ENCODE measurements at regions not wholly inside any gene's neighbourhood (a gene's known extent, or its start where the extent isn't known, plus 50 kb on each side); places are given as distances from the start of the nearest gene placed in this dataset.
"Not testable (repeated sequence)": the region's sequence is repeated elsewhere in the genome, so short reads cannot be mapped to it uniquely, and the experiment has no call there.

GRCh38 chr20:30574337-30574736, 683.1 kb upstream of the DEFB115 start:
- ATAC-seq; intact Hi-C loops (cut with DNase I); DNase-seq (ENCODE audit: low spot score): not testable (repeated sequence)

- ATAC-seq; DNase-seq (ENCODE audit: low spot score); intact Hi-C loops (cut with DNase I): not testable (repeated sequence)
These were observed 678.4 kb upstream of the DEFB115 start for GRCh38 chr20:30579069-30579468.

- intact Hi-C loops (cut with DNase I); DNase-seq (ENCODE audit: low spot score): not testable (repeated sequence)
- ATAC-seq: peak; percentile 99
These were observed 677.5 kb upstream of the DEFB115 start for GRCh38 chr20:30579824-30580438.

GRCh38 chr20:30581839-30582238, 675.6 kb upstream of the DEFB115 start:
- DNase-seq (ENCODE audit: low spot score); ATAC-seq; intact Hi-C loops (cut with DNase I): not testable (repeated sequence)

GRCh38 chr20:30584403-30584802, 673.1 kb upstream of the DEFB115 start:
- intact Hi-C loops (cut with DNase I); ATAC-seq; DNase-seq (ENCODE audit: low spot score): not testable (repeated sequence)

- DNase-seq (ENCODE audit: low spot score); intact Hi-C loops (cut with DNase I): not testable (repeated sequence)
- peak; percentile 95 for ATAC-seq
These were observed 672.1 kb upstream of the DEFB115 start for GRCh38 chr20:30585244-30585796.

- ATAC-seq; intact Hi-C loops (cut with DNase I); DNase-seq (ENCODE audit: low spot score): not testable (repeated sequence)
These were observed 671.3 kb upstream of the DEFB115 start for GRCh38 chr20:30586178-30586577.

GRCh38 chr20:30593572-30593971, 663.9 kb upstream of the DEFB115 start:
- intact Hi-C loops (cut with DNase I): no loop called here
- DNase-seq (ENCODE audit: low spot score) (no peak), ATAC-seq (no peak)

GRCh38 chr20:30594112-30594511, 663.4 kb upstream of the DEFB115 start:
- intact Hi-C loops (cut with DNase I): no loop called here
- ATAC-seq: no peak
- DNase-seq (ENCODE audit: low spot score): no peak

GRCh38 chr20:30595698-30596097, 661.8 kb upstream of the DEFB115 start:
- ATAC-seq: no peak
- intact Hi-C loops (cut with DNase I): no loop called here
- no peak for DNase-seq (ENCODE audit: low spot score)

- intact Hi-C loops (cut with DNase I); DNase-seq (ENCODE audit: low spot score): not testable (repeated sequence)
- ATAC-seq: peak; percentile 13
These were observed 660.0 kb upstream of the DEFB115 start for GRCh38 chr20:30597429-30597828.

- DNase-seq (ENCODE audit: low spot score) (no peak), ATAC-seq (peak; percentile 22)
- intact Hi-C loops (cut with DNase I): no loop called here
These were observed 658.8 kb upstream of the DEFB115 start for GRCh38 chr20:30598460-30599230.

GRCh38 chr20:30599990-30600389, 657.5 kb upstream of the DEFB115 start:
- intact Hi-C loops (cut with DNase I): no loop called here
- no peak for ATAC-seq
- DNase-seq (ENCODE audit: low spot score): no peak

GRCh38 chr20:30601974-30602373, 655.5 kb upstream of the DEFB115 start:
- intact Hi-C loops (cut with DNase I): no loop called here
- DNase-seq (ENCODE audit: low spot score) (no peak), ATAC-seq (no peak)

- no peak for DNase-seq (ENCODE audit: low spot score)
- no peak for ATAC-seq
- intact Hi-C loops (cut with DNase I): no loop called here
These were observed 655.0 kb upstream of the DEFB115 start for GRCh38 chr20:30602424-30602823.

- ATAC-seq: no peak
- DNase-seq (ENCODE audit: low spot score): no peak
- intact Hi-C loops (cut with DNase I): no loop called here
These were observed 650.5 kb upstream of the DEFB115 start for GRCh38 chr20:30606990-30607389.

GRCh38 chr20:30610029-30610693, 647.3 kb upstream of the DEFB115 start:
- intact Hi-C loops (cut with DNase I): no loop called here
- DNase-seq (ENCODE audit: low spot score) (no peak), ATAC-seq (no peak)

- no peak for DNase-seq (ENCODE audit: low spot score)
- ATAC-seq: no peak
- intact Hi-C loops (cut with DNase I): no loop called here
These were observed 646.7 kb upstream of the DEFB115 start for GRCh38 chr20:30610751-30611150.

GRCh38 chr20:30611239-30611984, 646.1 kb upstream of the DEFB115 start:
- DNase-seq (ENCODE audit: low spot score): no peak
- intact Hi-C loops (cut with DNase I): no loop called here

More at GRCh38 chr20:30611239-30611984, 646.1 kb upstream of the DEFB115 start:
- no peak for ATAC-seq
